ENCODE measurements at regions not wholly inside any gene's neighbourhood (a gene's known extent, or its start where the extent isn't known, plus 50 kb on each side); places are given as distances from the start of the nearest gene placed in this dataset.

- TF ChIP-seq CTCF (IDR thresholded peaks at IDR 0.05; ENCODE audit: insufficient read depth, low read length, missing control alignments): no peak
- no peak for DNase-seq (ENCODE audit: low read depth, low spot score)
- H3K4me3 ChIP-seq (ENCODE audit: low read depth, low read length): no peak overlapping the region
- ChIA-PET CTCF (no interaction called here), POLR2A (no interaction called here)
Measured at GRCh38 chr18:54086046-54086802, 138.2 kb downstream of the MBD2 start.

DNA sequence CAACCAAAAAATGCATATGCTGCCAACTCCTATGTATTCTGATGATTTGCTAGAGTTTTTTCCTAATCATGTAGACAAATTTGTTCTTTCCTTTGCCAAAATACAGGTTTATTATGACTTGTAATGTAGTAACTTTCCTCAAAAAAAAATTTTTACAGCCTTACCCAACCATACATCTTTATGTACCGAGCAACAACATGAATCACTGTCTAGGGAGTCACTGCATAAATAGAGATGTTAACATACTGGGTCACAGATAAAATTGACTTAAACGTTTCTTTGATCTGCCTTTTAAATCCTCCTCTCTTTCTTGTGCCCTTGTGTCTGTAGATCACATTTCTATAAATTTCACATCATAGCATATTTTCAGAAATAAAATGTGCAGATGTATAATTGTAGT, 143.6 kb downstream of the MBD2 start:
- no peak for TF ChIP-seq CTCF (IDR thresholded peaks at IDR 0.05; ENCODE audit: insufficient read depth, low read length, missing control alignments)
- CTCF ChIA-PET: no interaction called here
- no peak for DNase-seq (ENCODE audit: low read depth, low spot score)
- no peak overlapping the region for H3K4me3 ChIP-seq (ENCODE audit: low read depth, low read length)
- POLR2A ChIA-PET: no interaction called here

DNA sequence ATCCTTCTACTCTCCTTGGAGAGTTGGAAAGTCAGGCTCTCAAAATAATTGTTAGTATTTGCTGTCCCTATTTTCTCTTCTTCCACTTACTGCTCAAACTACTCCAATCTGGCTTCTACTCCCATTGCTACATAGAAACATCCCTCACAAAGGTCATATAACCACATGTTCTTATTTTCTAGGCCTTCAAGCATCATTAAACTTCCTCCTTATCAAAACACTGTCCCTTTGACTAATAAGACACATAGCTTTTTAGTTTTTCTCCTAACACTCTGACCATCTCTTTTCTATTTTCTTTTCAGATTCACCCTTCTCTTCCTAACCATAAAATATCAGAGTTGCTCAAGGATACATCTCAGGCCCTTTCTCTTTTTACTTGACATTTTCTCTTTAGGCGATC, 148.3 kb downstream of the MBD2 start:
- DNase-seq (ENCODE audit: low read depth, low spot score): no peak
- POLR2A ChIA-PET: no interaction called here
- no peak overlapping the region for H3K4me3 ChIP-seq (ENCODE audit: low read depth, low read length)
- CTCF ChIA-PET: no interaction called here
- no peak for TF ChIP-seq CTCF (IDR thresholded peaks at IDR 0.05; ENCODE audit: insufficient read depth, low read length, missing control alignments)

DNA sequence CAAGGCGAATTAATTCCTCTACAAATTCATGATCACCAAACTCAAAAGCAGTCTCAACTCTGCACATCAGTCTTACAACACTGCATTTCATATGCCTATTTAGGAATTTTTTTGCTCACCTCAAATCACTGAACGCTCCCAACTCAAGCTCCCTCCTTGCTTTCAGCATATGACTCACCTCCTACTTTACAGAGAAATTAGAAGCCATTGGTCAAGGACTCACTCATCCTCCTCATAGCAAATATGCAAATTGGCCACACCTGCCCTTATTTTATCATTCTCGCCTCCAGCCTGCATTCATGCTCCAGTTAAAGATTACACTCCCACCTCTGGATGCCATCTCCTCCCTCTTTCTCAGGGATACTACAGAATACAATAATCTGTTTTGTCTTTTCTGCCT, 148.8 kb downstream of the MBD2 start:
- H3K4me3 ChIP-seq (ENCODE audit: low read depth, low read length): no peak overlapping the region
- DNase-seq (ENCODE audit: low read depth, low spot score): no peak
- POLR2A ChIA-PET: no interaction called here
- no peak for TF ChIP-seq CTCF (IDR thresholded peaks at IDR 0.05; ENCODE audit: insufficient read depth, low read length, missing control alignments)
- CTCF ChIA-PET: no interaction called here

GRCh38 chr18:54069729-54070128, 154.7 kb downstream of the MBD2 start:
- ChIA-PET POLR2A (no interaction called here), CTCF (no interaction called here)
- no peak overlapping the region for H3K4me3 ChIP-seq (ENCODE audit: low read depth, low read length)
- TF ChIP-seq CTCF (IDR thresholded peaks at IDR 0.05; ENCODE audit: insufficient read depth, low read length, missing control alignments): no peak
- no peak for DNase-seq (ENCODE audit: low read depth, low spot score)

- no peak overlapping the region for H3K4me3 ChIP-seq (ENCODE audit: low read depth, low read length)
- no peak for DNase-seq (ENCODE audit: low read depth, low spot score)
- TF ChIP-seq CTCF (IDR thresholded peaks at IDR 0.05; ENCODE audit: insufficient read depth, low read length, missing control alignments): no peak
- POLR2A ChIA-PET: no interaction called here
- CTCF ChIA-PET: no interaction called here
Measured at GRCh38 chr18:54060343-54061005, 164.0 kb downstream of the MBD2 start.

All from AG04449 (cell line).